K562 (cell line): ENCODE measurements at regions not wholly inside any gene's neighbourhood (a gene's known extent, or its start where the extent isn't known, plus 50 kb on each side); places are given as distances from the start of the nearest gene placed in this dataset.

Experiments
- CREB1 ChIP-seq, 2 experiments: sonication (generic) in 1 of 2; formaldehyde crosslinking in 1 of 2; IDR thresholded peaks; 2 replicates each; pipeline versions ENCODE4 v1.6.1 to v1.8.0; 2012 to 2022; ENCODE audit warnings: inconsistent platforms in 1 of 2, mild to moderate bottlenecking in 1 of 2, missing genetic modification reagents in 1 of 2, moderate library complexity in 1 of 2
- EZH2 ChIP-seq: IDR thresholded peaks from 2 replicates; pipeline ENCODE4 v1.6.1; 2012; ENCODE audit warnings: low read depth, mild to moderate bottlenecking, inconsistent platforms, low read length, borderline replicate concordance
- GATA2 ChIP-seq: sonication (generic); formaldehyde crosslinking; IDR thresholded peaks from 2 replicates; pipeline ENCODE4 v1.4.0; 2020; ENCODE audit warnings: mild to moderate bottlenecking, missing genetic modification reagents
- HNRNPL ChIP-seq: fragments of 200-400 bp; formaldehyde crosslinking; IDR thresholded peaks from 2 replicates; pipeline ENCODE4 v1.6.1; 2017; ENCODE audit warnings: low read depth, mild to moderate bottlenecking, low read length
- KDM1A ChIP-seq, 2 experiments: fragments of 450-650 bp; IDR thresholded peaks; 2 replicates each; pipeline ENCODE4 v1.6.1; 2016; ENCODE audit warnings: mild to moderate bottlenecking in 2 of 2
- PYGO2 ChIP-seq: fragments of 450-650 bp; IDR thresholded peaks from 2 replicates; pipeline ENCODE4 v1.6.1; 2016; ENCODE audit warnings: mild to moderate bottlenecking, missing genetic modification characterization, moderate library complexity, missing compliant biosample characterization
- RBBP5 ChIP-seq: fragments of 200-600 bp; sonication (generic); IDR thresholded peaks from 2 replicates; pipeline ENCODE4 v1.6.1; 2012; ENCODE audit warnings: borderline replicate concordance, mild to moderate bottlenecking, low read length, control low read depth, inconsistent platforms; ENCODE audit not compliant: insufficient read depth, poor library complexity, severe bottlenecking
- SNRNP70 ChIP-seq: fragments of 200-400 bp; formaldehyde crosslinking; optimal IDR thresholded peaks from 2 replicates; pipeline ENCODE3; 2017; ENCODE audit warnings: low read depth, low read length
- TEAD4 ChIP-seq, 2 experiments: sonication (generic) in 1 of 2; formaldehyde crosslinking in 1 of 2; IDR thresholded peaks; 2 replicates each; pipeline versions ENCODE4 v1.6.1 to v1.8.0; 2012 to 2022; ENCODE audit warnings: borderline replicate concordance in 1 of 2, inconsistent platforms in 1 of 2, low read length in 1 of 2, mild to moderate bottlenecking in 1 of 2, missing genetic modification reagents in 1 of 2
- ZNF3 ChIP-seq: fragments of 250-450 bp; sonication (Bioruptor Pico); IDR thresholded peaks from 2 replicates; pipeline ENCODE4 v1.5.0; 2021; ENCODE audit warnings: mild to moderate bottlenecking, moderate library complexity
- ZNF75A ChIP-seq: fragments of 450-650 bp; formaldehyde crosslinking; IDR thresholded peaks from 2 replicates; pipeline ENCODE4 v1.4.0; 2020; ENCODE audit warnings: mild to moderate bottlenecking
- ZSCAN29 ChIP-seq: fragments of 450-650 bp; IDR thresholded peaks from 2 replicates; pipeline ENCODE4 v1.6.1; 2017
- TF ChIP-seq, protein P1 (sequence below), 3 experiments: IDR thresholded peaks in 2 of 3; conservative IDR thresholded peaks in 1 of 3; 2 replicates each; pipeline ENCODE4 v1.5.1; 2011 to 2012; ENCODE audit warnings: low read length in 3 of 3, mild to moderate bottlenecking in 3 of 3, control low read depth in 2 of 3, improper control_type of control experiment in 1 of 3, inconsistent platforms in 1 of 3, low read depth in 1 of 3, mixed read lengths in 1 of 3, moderate library complexity in 1 of 3; ENCODE audit not compliant: insufficient read depth in 2 of 3

DNA sequence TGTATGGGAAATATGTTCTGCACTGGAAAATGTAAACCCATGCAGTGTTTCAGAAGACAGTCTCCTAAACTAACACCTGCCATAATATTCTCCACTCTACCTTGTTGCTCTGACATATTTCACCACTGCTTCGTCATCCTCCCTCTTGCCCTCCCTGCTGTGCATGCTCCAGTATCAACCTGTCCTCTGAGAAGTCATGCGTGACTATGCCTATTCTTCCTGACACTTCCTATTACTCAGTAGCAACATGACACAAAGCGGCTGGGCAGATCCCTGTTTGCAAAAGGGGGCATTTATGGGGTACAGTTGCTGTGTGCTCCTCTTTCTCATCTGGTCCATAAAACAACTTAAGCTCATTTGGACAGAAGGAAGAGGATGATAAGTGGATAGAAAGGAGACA is 805.6 kb upstream of the EEF2KMT start:
- TF ChIP-seq GATA2 (CRISPR knock-in tag) (no peak), RBBP5 (no peak), HNRNPL (no peak), EZH2 (no peak), CREB1 (IDR thresholded peaks at IDR 0.05) (no peak), CREB1 (CRISPR knock-in tag; IDR thresholded peaks at IDR 0.05) (no peak), TEAD4 (IDR thresholded peaks at IDR 0.05; ENCODE audit: low read length) (no peak), TEAD4 (CRISPR knock-in tag; IDR thresholded peaks at IDR 0.05; ENCODE audit: borderline replicate concordance) (no peak), PYGO2 (tag) (no peak), KDM1A (IDR thresholded peaks at IDR 0.05) (no peak), ZSCAN29 (no peak), SNRNP70 (no peak), ZNF3 (no peak), ZNF75A (CRISPR knock-in tag) (no peak)
- TF ChIP-seq, protein P1, sequence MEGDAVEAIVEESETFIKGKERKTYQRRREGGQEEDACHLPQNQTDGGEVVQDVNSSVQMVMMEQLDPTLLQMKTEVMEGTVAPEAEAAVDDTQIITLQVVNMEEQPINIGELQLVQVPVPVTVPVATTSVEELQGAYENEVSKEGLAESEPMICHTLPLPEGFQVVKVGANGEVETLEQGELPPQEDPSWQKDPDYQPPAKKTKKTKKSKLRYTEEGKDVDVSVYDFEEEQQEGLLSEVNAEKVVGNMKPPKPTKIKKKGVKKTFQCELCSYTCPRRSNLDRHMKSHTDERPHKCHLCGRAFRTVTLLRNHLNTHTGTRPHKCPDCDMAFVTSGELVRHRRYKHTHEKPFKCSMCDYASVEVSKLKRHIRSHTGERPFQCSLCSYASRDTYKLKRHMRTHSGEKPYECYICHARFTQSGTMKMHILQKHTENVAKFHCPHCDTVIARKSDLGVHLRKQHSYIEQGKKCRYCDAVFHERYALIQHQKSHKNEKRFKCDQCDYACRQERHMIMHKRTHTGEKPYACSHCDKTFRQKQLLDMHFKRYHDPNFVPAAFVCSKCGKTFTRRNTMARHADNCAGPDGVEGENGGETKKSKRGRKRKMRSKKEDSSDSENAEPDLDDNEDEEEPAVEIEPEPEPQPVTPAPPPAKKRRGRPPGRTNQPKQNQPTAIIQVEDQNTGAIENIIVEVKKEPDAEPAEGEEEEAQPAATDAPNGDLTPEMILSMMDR (IDR thresholded peaks at IDR 0.05 in 2 of 3, conservative IDR thresholded peaks at IDR 0.05 in 1 of 3; ENCODE audit: insufficient read depth in 2 of 3, low read depth in 1 of 3, low read length in 3 of 3), result no peak
